HG03354 (cell line): ENCODE measurements at regions not wholly inside any gene's neighbourhood (a gene's known extent, or its start where the extent isn't known, plus 50 kb on each side); places are given as distances from the start of the nearest gene placed in this dataset.
A peak's percentile ranks its signal among the peaks of the same experiment; 100 is the strongest.

Source experiments
- ATAC-seq: cut with Tn5 transposase; IDR thresholded peaks from one replicate; pipeline ENCODE4 v1.9.1; 2021; ENCODE audit warnings: mild to moderate bottlenecking; ENCODE audit not compliant: unreplicated experiment, poor library complexity, severe bottlenecking

- no peak for ATAC-seq
These were observed 117.2 kb downstream of the SLC25A24 start for GRCh38 chr1:108082738-108083562.

- ATAC-seq, result no peak
These were observed 117.0 kb upstream of the VAV3 start for GRCh38 chr1:108082001-108082400.

- no peak for ATAC-seq
These were observed 115.5 kb upstream of the VAV3 start for GRCh38 chr1:108080448-108080847.

GRCh38 chr1:108079440-108080025 lies 114.6 kb upstream of the VAV3 start:
- no peak for ATAC-seq

GRCh38 chr1:108077991-108078390 lies 113.0 kb upstream of the VAV3 start:
- no peak for ATAC-seq

GRCh38 chr1:108075055-108075454 lies 110.1 kb upstream of the VAV3 start:
- ATAC-seq, result peak; percentile 59

GRCh38 chr1:108072776-108073175 lies 107.8 kb upstream of the VAV3 start:
- ATAC-seq, result no peak

- ATAC-seq, result no peak
These were observed 107.2 kb upstream of the VAV3 start for GRCh38 chr1:108072212-108072611.

- no peak for ATAC-seq
These were observed 106.6 kb upstream of the VAV3 start for GRCh38 chr1:108071601-108072000.

- ATAC-seq, result no peak
These were observed 105.7 kb upstream of the VAV3 start for GRCh38 chr1:108070662-108071061.

GRCh38 chr1:108067884-108068540 lies 103.0 kb upstream of the VAV3 start:
- ATAC-seq, result no peak

GRCh38 chr1:108066808-108067207 lies 101.8 kb upstream of the VAV3 start:
- ATAC-seq, result no peak

- no peak for ATAC-seq
These were observed 99.3 kb upstream of the VAV3 start for GRCh38 chr1:108064255-108064654.

- ATAC-seq, result no peak
These were observed 98.7 kb upstream of the VAV3 start for GRCh38 chr1:108063703-108064102.

GRCh38 chr1:108059945-108060344 lies 95.0 kb upstream of the VAV3 start:
- ATAC-seq, result no peak

GRCh38 chr1:108057541-108057940 lies 92.6 kb upstream of the VAV3 start:
- ATAC-seq, result no peak

GRCh38 chr1:108056436-108056990 lies 91.5 kb upstream of the VAV3 start:
- ATAC-seq, result no peak

- no peak for ATAC-seq
These were observed 90.4 kb upstream of the VAV3 start for GRCh38 chr1:108055387-108055786.

- ATAC-seq, result no peak
These were observed 89.4 kb upstream of the VAV3 start for GRCh38 chr1:108054396-108054795.

GRCh38 chr1:108053270-108054013 lies 88.5 kb upstream of the VAV3 start:
- no peak for ATAC-seq
